A549 (cell line): ENCODE measurements at regions not wholly inside any gene's neighbourhood (a gene's known extent, or its start where the extent isn't known, plus 50 kb on each side); places are given as distances from the start of the nearest gene placed in this dataset.

Source experiments
- ATAC-seq, 2 experiments: fragments of 200-7000 bp in 1 of 2; fragments of >200 bp in 1 of 2; cut with Nextera tagmentation in 1 of 2; cut with Tn5 transposase in 1 of 2; 3 replicates each; pipeline versions ENCODE4 v1.8.0 to v1.9.1; 2018 to 2020; ENCODE audit warnings: mild to moderate bottlenecking in 1 of 2, moderate library complexity in 1 of 2
- CTCF ChIA-PET: fragments of 300-600 bp; sonication (Branson Sonifier 250); formaldehyde crosslinking; extraction: SDS; loops from one replicate; lab custom pipeline; 2021; ENCODE audit warnings: antibody characterized with exemption, inconsistent platforms; lab: Yijun Ruan, JAX
- POLR2A ChIA-PET: fragments of 350-600 bp; formaldehyde crosslinking; extraction: SDS; loops from one replicate; lab custom pipeline; 2021; ENCODE audit warnings: antibody characterized with exemption, inconsistent platforms; lab: Yijun Ruan, JAX
- DNase-seq, 2 experiments: peaks; one replicate each; pipeline versions ENCODE4 v3.0.0 to v3.0.0-alpha.2; 2011 to 2016; ENCODE audit warnings: low read depth in 1 of 2, low spot score in 1 of 2
- FAIRE-seq: peaks from 2 replicates; lab custom pipeline; 2011; peaks lifted over from hg19 to GRCh38; lab: Jason Lieb, UNC
- H3K27ac ChIP-seq, 2 experiments: fragments of >200 bp; sonication (Bioruptor Twin); formaldehyde crosslinking; 3 replicates each; pipeline ENCODE4 v1.5.1; 2016 to 2017
- H3K4me1 ChIP-seq: fragments of >200 bp; sonication (Bioruptor Twin); formaldehyde crosslinking; 3 replicates; pipeline ENCODE4 v1.6.1; 2016
- H3K4me2 ChIP-seq: fragments of >200 bp; sonication (Bioruptor Twin); formaldehyde crosslinking; 3 replicates; pipeline ENCODE4 v1.6.1; 2016
- H3K4me3 ChIP-seq: fragments of >200 bp; sonication (Bioruptor Twin); formaldehyde crosslinking; 3 replicates; pipeline ENCODE4 v1.5.1; 2016
- H3K9me3 ChIP-seq: fragments of >200 bp; sonication (Bioruptor Twin); formaldehyde crosslinking; 3 replicates; pipeline ENCODE4 v1.6.1; 2016
- ATOH8 ChIP-seq: fragments of 250-450 bp; sonication (Bioruptor Pico); IDR thresholded peaks from 2 replicates; pipeline ENCODE4 v1.5.0; 2020; ENCODE audit warnings: low read depth, mild to moderate bottlenecking, moderate library complexity
- CHD2 ChIP-seq: fragments of 150-350 bp; IDR thresholded peaks from 2 replicates; pipeline ENCODE4 v1.6.1; 2014; ENCODE audit warnings: low read length; ENCODE audit not compliant: partially characterized antibody
- CHD4 ChIP-seq: fragments of 200-600 bp; sonication (generic); IDR thresholded peaks from 2 replicates; pipeline ENCODE4 v1.6.1; 2016; ENCODE audit warnings: antibody characterized with exemption, mild to moderate bottlenecking, borderline replicate concordance
- E2F6 ChIP-seq: IDR thresholded peaks from 2 replicates; pipeline ENCODE4 v1.6.1; 2012; ENCODE audit warnings: low read depth, borderline replicate concordance
- EHMT2 ChIP-seq: fragments of 200-600 bp; sonication (generic); IDR thresholded peaks from 2 replicates; pipeline ENCODE4 v1.6.1; 2016; ENCODE audit warnings: antibody characterized with exemption, low read depth, mild to moderate bottlenecking, moderate library complexity
- GATA3 ChIP-seq: IDR thresholded peaks from 2 replicates; pipeline ENCODE4 v1.6.1; 2012; ENCODE audit warnings: borderline replicate concordance
- HMGXB4 ChIP-seq: fragments of 250-450 bp; sonication (Bioruptor Pico); IDR thresholded peaks from 2 replicates; pipeline ENCODE4 v1.5.0; 2021; ENCODE audit warnings: mild to moderate bottlenecking, moderate library complexity, borderline replicate concordance
- HOXA7 ChIP-seq: fragments of 250-450 bp; sonication (Bioruptor Pico); IDR thresholded peaks from 2 replicates; pipeline ENCODE4 v1.5.0; 2020; ENCODE audit warnings: mild to moderate bottlenecking, moderate library complexity
- HOXB13 ChIP-seq: fragments of 250-450 bp; sonication (Bioruptor Pico); IDR thresholded peaks from 2 replicates; pipeline ENCODE4 v1.5.0; 2020; ENCODE audit warnings: low read depth, mild to moderate bottlenecking, moderate library complexity
- JUN ChIP-seq, 2 experiments: fragments of >200 bp; sonication (Bioruptor Twin); formaldehyde crosslinking; IDR thresholded peaks; 2 replicates in 1 of 2; 3 replicates in 1 of 2; pipeline ENCODE4 v1.6.1; 2016 to 2017
- KDM1A ChIP-seq: fragments of 200-600 bp; sonication (generic); IDR thresholded peaks from 2 replicates; pipeline ENCODE4 v1.6.1; 2016; ENCODE audit warnings: low read depth, mild to moderate bottlenecking
- KDM5A ChIP-seq: fragments of 200-600 bp; sonication (generic); IDR thresholded peaks from 2 replicates; pipeline ENCODE4 v1.6.1; 2016; ENCODE audit warnings: antibody characterized with exemption, mild to moderate bottlenecking
- MAFK ChIP-seq: fragments of 450-650 bp; IDR thresholded peaks from 2 replicates; pipeline ENCODE4 v1.6.1; 2014; ENCODE audit not compliant: partially characterized antibody
- MAZ ChIP-seq: fragments of 150-350 bp; IDR thresholded peaks from 2 replicates; pipeline ENCODE4 v1.6.1; 2014; ENCODE audit warnings: antibody characterized with exemption, low read depth, low read length, borderline replicate concordance
- MYC ChIP-seq: IDR thresholded peaks from 2 replicates; pipeline ENCODE4 v1.6.1; 2012; ENCODE audit warnings: mild to moderate bottlenecking, inconsistent platforms, low read length, improper control_type of control experiment, borderline replicate concordance
- NR3C1 ChIP-seq: fragments of >200 bp; sonication (Bioruptor Twin); formaldehyde crosslinking; IDR thresholded peaks from 3 replicates; pipeline ENCODE4 v1.6.1; 2017
- RCOR1 ChIP-seq: fragments of 150-350 bp; IDR thresholded peaks from 2 replicates; pipeline ENCODE4 v1.6.1; 2014; ENCODE audit warnings: antibody characterized with exemption, low read length, low read depth
- RFX5 ChIP-seq: fragments of 450-650 bp; IDR thresholded peaks from 2 replicates; pipeline ENCODE4 v1.7.1; 2014; ENCODE audit warnings: antibody characterized with exemption, mild to moderate bottlenecking, moderate library complexity
- SMC3 ChIP-seq: fragments of >200 bp; sonication (Bioruptor Twin); formaldehyde crosslinking; IDR thresholded peaks from 3 replicates; pipeline ENCODE4 v1.6.1; 2018; ENCODE audit warnings: inconsistent platforms
- SREBF2 ChIP-seq: fragments of 450-650 bp; IDR thresholded peaks from 2 replicates; pipeline ENCODE4 v1.6.1; 2014; ENCODE audit warnings: mild to moderate bottlenecking, moderate library complexity
- ZNF302 ChIP-seq: fragments of 250-450 bp; sonication (Bioruptor Pico); IDR thresholded peaks from 2 replicates; pipeline ENCODE4 v1.9.0; 2021; ENCODE audit warnings: inconsistent platforms, mild to moderate bottlenecking, moderate library complexity
- WGBS: methylation state at CpG from one replicate; pipeline ENCODE4 v1.1.6; 2017; ENCODE audit errors: missing lambda C conversion rate; 5-methylcytosine and 5-hydroxymethylcytosine counted together
- TF ChIP-seq, protein P1 (sequence below): IDR thresholded peaks from 2 replicates; pipeline ENCODE4 v1.6.1; 2012
- TF ChIP-seq, protein P2 (sequence below): fragments of >200 bp; sonication (Bioruptor Twin); formaldehyde crosslinking; IDR thresholded peaks from 2 replicates; pipeline ENCODE4 v1.6.1; 2016

DNA sequence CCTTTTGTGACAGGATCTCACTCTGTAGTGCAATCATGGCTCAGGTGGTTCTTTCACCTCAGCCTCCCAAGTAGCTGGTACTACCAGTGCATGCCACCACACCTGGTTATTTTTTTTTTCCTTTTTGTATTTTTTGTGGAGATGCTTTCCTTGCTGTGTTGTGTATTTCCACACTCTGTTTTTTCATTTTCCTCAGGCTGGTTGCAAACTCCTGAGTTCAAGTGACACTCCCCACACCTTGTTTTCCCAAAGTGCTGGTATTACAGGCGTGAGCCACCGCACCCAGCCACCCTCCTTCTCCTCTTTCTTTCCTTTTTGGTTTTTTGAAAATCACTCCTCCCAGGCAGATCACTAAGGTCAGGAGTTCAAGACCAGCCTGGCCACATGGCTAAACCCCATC is 65.0 kb downstream of the MYCN start:
- ChIA-PET POLR2A (no interaction called here), CTCF (no interaction called here)
- no peak for ATAC-seq
- WGBS = 58% methylated on average over 2 of the region's 2 CpGs
- Histone ChIP-seq H3K4me2 (no peak overlapping the region), H3K4me3 (no peak overlapping the region), H3K4me1 (peaks cover 4% of the 10 kb centered on the region; the same call in 1 of the 3 replicates), H3K27ac (no peak overlapping the region), H3K9me3 (no peaks in the 10 kb centered on the region)
- no peak for TF ChIP-seq ZNF302
- TF ChIP-seq KDM1A = no peak
- TF ChIP-seq HOXB13 (CRISPR knock-in tag) = no peak
- TF ChIP-seq KDM5A = no peak
- no peak for TF ChIP-seq NR3C1
- FAIRE-seq = no peak
- DNase-seq = no peak

DNA sequence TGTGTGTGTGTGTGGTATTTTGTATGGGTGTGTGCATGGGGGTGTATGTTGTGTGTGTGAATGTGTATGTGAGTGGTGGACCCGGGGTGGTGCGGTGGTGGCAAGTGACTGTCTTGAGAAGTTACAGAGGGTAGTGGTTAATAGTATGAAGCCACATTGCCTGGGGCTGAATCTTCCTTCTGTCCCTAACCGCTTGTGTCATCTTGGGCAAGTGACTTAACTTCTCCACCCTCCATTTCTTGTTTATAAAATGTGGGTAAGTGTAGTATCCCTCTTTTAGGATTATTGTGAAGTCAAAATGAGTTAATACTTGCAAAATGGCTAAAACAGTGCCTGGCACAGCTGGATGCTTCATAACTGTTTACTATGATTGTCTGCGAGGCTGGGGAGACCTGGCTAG is 63.5 kb downstream of the MYCN start:
- no peak overlapping the region for H3K4me3 ChIP-seq
- no peak for FAIRE-seq

GRCh38 chr2:16003152-16003551 is 62.8 kb downstream of the MYCN start:
- H3K9me3 ChIP-seq = no peaks in the 10 kb centered on the region
- H3K4me1 ChIP-seq = peaks cover 4% of the 10 kb centered on the region; the same call in 1 of the 3 replicates
- H3K4me3 ChIP-seq = no peak overlapping the region
- H3K27ac ChIP-seq = no peak overlapping the region
- ChIA-PET CTCF (interaction anchor here (1.5 kb wide), 1 partner anchor 20 kb away, joined by 3 read pairs; no protein-coding TSS in a partner anchor), POLR2A (no interaction called here)
- DNase-seq = no peak
- 27% methylated on average over 12 of the region's 12 CpGs for WGBS
- no peak for TF ChIP-seq SMC3
- TF ChIP-seq E2F6 = no peak
- TF ChIP-seq SREBF2 = no peak
- TF ChIP-seq MYC = no peak
- TF ChIP-seq RCOR1 = no peak
- no peak for TF ChIP-seq MAFK
- no peak for TF ChIP-seq KDM1A
- TF ChIP-seq GATA3 = no peak
- no peak for TF ChIP-seq JUN (IDR thresholded peaks at IDR 0.05)
- TF ChIP-seq RFX5 = no peak
- TF ChIP-seq MAZ = no peak
- TF ChIP-seq HOXA7 = no peak
- TF ChIP-seq ATOH8 (CRISPR knock-in tag) = no peak
- no peak for ATAC-seq
- no peak overlapping the region for H3K4me2 ChIP-seq
- no peak for FAIRE-seq

More for the DNA sequence above, 63.5 kb downstream of the MYCN start:
- no peak overlapping the region for H3K27ac ChIP-seq
- 14% methylated on average over 4 of the region's 4 CpGs for WGBS
- peaks cover 4% of the 10 kb centered on the region; the same call in 1 of the 3 replicates for H3K4me1 ChIP-seq
- TF ChIP-seq HMGXB4 (CRISPR knock-in tag) (no peak), CHD2 (no peak), MAZ (no peak), EHMT2 (no peak), CHD4 (no peak), SMC3 (no peak)
- TF ChIP-seq, protein P1, sequence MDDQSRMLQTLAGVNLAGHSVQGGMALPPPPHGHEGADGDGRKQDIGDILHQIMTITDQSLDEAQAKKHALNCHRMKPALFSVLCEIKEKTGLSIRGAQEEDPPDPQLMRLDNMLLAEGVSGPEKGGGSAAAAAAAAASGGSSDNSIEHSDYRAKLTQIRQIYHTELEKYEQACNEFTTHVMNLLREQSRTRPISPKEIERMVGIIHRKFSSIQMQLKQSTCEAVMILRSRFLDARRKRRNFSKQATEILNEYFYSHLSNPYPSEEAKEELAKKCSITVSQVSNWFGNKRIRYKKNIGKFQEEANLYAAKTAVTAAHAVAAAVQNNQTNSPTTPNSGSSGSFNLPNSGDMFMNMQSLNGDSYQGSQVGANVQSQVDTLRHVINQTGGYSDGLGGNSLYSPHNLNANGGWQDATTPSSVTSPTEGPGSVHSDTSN = no peak
- TF ChIP-seq, protein P2, sequence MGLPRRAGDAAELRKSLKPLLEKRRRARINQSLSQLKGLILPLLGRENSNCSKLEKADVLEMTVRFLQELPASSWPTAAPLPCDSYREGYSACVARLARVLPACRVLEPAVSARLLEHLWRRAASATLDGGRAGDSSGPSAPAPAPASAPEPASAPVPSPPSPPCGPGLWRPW = no peak
- TF ChIP-seq, all 56 proteins: peak for 0
- ChIA-PET POLR2A (no interaction called here), CTCF (no interaction called here)
- H3K9me3 ChIP-seq = no peaks in the 10 kb centered on the region
- DNase-seq = no peak
- no peak for ATAC-seq
- H3K4me2 ChIP-seq = no peak overlapping the region
